NCI-H146 treated with DMSO at 0.1 percent for 48 hours (cell line): ENCODE measurements at regions not wholly inside any gene's neighbourhood (a gene's known extent, or its start where the extent isn't known, plus 50 kb on each side); places are given as distances from the start of the nearest gene placed in this dataset.
"Not testable (repeated sequence)": the region's sequence is repeated elsewhere in the genome, so short reads cannot be mapped to it uniquely, and the experiment has no call there.

Experiments
- DNase-seq: peaks from one replicate; lab custom pipeline; 2025; ENCODE audit not compliant: unreplicated experiment; lab: John Stamatoyannopoulos, UW

GRCh38 chr10:84921701-84922100, 593.3 kb downstream of the CCSER2 start:
- DNase-seq = no peak

- DNase-seq = no peak
Observed at GRCh38 chr10:84924131-84924530, 595.7 kb downstream of the CCSER2 start.

GRCh38 chr10:84925495-84925894, 597.1 kb downstream of the CCSER2 start:
- no peak for DNase-seq

DNA sequence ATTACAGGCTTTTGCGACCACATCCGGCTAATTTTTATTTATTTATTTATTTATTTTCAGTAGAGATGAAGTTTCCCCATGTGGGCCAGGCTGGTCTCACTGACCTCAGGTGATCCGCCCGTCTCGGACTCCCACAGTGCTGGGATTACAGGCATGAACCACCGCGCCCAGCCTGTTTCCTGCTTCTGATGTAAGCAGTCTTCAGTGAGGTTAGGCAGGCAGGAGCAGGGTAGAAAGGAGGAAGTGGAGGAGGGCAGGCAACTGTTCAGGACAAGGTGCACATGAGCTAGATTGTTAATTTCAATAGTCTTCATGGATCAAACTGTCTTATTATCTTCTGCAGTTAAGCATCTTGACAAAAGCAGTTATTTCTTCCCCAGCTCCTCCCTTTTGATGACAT, 605.0 kb downstream of the CCSER2 start:
- DNase-seq = no peak

- no peak for DNase-seq
Observed at GRCh38 chr10:84935772-84936171, 607.4 kb downstream of the CCSER2 start.

- DNase-seq = no peak
Observed at GRCh38 chr10:84938117-84938905, 609.9 kb downstream of the CCSER2 start.

DNA sequence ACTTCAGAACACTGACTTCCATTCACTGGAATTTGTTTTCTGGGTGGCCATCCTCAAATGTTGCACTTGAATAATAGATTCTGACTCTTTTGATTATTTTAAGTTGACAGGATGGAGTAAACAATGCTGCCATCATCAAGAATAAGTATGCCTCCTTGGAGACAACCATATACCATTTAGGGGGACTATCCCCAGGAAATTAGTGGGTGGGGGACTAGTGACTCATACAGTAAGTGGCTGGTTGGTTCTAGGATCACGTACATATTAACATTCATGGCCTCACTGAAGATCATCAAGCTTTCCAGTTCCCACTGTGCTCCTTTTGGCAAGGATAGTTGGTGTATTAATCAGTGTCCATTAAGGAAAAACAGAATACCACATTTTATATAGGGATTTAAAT, 615.2 kb downstream of the CCSER2 start:
- no peak for DNase-seq

GRCh38 chr10:84944187-84944586, 615.8 kb downstream of the CCSER2 start:
- no peak for DNase-seq

- DNase-seq = no peak
Observed at GRCh38 chr10:84945791-84946190, 617.4 kb downstream of the CCSER2 start.

DNA sequence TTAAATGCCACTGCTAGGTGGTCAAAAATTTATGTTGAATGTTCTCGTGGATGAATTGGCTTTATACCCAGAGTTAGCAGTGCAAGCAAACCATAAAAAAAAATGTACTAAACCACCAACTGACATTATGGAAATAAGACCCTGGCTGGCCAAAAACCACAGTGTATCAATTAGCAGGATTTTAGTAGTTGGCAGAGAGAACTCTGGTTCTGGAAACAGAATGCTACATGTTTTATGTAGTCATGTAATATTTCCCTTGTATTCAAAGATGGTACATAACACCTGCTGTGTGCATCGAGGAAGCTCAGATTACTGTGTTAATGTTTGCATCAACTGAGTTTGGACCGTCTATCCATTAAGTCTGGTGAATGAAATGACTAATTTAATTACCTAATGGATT, 618.5 kb downstream of the CCSER2 start:
- DNase-seq = peak; percentile 78

DNA sequence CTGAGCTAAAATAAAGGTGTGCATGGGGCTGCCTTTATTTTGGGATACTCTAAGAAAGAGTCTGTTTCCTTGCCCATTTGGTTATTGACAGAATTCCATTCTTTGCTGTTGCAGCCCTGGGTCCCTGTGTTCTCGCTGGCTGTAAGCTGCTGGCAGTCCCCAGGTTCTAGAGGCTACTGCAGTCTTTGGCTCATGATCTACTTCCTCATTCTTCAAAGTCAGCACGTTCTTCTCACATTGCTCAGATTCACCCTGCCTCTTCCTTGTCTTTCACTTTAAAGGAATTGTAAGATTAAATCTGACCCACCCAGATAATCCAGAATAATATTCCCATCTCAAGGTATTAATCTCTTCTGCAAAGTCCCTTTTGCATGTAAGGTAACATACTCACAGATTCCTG, 620.3 kb downstream of the CCSER2 start:
- no peak for DNase-seq

DNA sequence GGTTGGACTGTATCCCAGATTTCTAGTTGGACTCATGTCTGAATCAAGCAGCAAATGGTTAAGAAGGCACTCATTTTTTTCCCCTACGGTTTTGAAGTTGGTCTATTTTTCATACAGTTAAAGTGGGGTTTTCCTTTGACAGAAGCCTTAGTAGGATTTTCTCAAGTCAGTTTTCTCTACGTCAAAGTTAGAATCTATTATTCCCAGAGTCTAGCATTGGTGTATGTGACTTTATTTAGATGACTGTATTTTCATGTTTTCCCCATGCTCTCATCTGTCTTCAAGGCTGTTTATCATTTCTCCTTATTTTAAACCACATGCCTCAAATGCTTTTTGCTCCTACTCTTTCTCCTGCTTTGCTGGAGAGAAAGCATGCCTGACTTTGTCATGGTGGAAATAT, 623.2 kb downstream of the CCSER2 start:
- no peak for DNase-seq

DNA sequence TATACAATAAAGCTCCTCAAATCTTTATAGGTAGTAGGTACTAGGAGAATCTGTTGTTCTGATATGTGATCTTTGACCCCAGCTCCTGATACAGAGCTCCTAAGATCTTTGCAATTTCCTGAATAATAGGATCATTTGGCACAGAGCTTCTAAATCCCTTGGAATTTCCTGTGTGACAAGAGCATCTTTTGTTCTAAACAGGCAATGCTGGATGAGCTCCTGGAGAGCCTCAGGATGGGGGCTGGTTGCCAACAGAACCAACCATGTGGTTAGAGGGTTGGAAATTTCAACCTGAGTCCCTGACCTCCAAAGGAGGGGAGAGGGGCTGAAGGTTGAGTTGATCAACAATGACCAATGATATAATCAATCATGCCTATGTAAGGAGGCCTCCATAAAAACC, 629.0 kb downstream of the CCSER2 start:
- no peak for DNase-seq

DNA sequence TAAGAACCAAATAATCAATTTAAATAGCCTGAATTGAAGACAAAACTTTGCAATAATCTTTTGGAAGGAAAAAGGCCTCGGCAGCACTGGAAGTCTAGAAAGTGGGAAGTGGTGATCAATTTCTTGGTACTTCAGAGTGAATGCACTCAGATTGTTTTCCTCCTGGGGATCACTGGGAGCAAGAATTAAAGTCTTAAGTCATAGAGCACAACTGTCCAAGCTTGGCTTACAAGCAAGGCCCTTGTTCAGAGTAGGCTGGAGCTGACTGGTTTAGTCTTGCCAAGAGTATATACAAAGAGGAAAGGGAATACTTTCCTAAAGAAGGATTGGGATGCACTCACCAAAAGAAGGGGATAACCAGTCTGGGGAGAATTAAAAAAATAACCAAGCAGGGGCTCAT, 637.1 kb downstream of the CCSER2 start:
- no peak for DNase-seq

- no peak for DNase-seq
Observed at GRCh38 chr10:84966708-84967441, 638.5 kb downstream of the CCSER2 start.

DNA sequence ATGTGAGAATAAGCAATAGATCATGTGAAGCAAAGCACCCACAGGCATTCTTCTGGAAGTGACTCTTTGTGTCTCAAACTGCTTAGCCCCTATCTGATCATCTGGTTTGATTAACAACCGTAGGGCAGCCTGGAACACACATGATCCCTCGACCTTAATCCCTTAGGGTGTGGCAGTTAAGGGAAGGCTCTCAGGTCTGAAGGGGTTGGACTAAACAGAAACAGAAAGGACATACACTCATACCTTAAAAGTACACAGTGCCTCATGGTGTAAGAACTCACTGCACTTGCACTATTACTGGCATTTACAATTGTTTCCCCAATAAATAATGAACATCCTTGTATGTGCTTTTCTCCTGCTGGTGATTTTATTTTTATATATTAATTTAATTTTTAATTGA, 640.9 kb downstream of the CCSER2 start:
- DNase-seq = not testable (repeated sequence)

- no peak for DNase-seq
Observed at GRCh38 chr10:84987039-84987438, 658.6 kb downstream of the CCSER2 start.

DNA sequence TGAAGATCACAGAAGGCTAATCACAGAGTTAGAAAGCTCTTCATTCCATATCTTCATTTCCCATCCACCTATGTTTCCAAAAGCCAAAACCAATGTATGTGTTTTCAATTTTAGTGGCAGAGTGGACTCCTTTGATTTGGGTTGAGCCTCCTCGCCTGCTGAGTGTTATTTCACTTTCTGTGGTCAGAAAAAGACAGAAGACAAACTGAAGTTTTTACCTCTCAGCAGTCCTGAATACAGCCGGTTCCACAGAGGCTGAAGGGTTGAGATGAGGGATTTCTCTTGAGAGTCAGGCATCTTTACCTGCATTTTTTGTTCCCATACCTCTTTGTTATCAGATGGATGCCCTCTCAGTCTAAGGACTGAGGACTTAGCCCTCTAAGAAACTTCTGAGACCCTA, 659.6 kb downstream of the CCSER2 start:
- no peak for DNase-seq

GRCh38 chr10:84990713-84991112, 662.3 kb downstream of the CCSER2 start:
- no peak for DNase-seq

DNA sequence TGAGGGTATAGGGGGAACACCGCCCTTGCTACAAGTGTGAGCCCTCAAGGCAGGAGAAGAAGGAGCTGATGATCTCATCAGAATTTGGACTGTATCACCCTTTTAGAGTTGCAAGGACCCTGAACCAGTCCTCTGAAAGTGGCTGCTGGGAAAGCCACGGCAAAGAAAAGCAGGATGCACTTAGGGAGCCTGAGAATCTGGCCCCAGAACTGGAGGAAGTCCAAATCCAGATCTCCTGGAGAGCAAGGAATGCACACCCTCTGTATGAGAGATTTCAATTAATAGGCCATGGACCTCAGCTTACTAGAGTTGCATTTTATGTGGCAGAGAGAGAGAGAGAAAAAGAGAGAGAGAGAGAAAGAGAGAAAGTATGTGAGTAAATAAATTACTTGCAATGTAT, 662.9 kb downstream of the CCSER2 start:
- no peak for DNase-seq

DNA sequence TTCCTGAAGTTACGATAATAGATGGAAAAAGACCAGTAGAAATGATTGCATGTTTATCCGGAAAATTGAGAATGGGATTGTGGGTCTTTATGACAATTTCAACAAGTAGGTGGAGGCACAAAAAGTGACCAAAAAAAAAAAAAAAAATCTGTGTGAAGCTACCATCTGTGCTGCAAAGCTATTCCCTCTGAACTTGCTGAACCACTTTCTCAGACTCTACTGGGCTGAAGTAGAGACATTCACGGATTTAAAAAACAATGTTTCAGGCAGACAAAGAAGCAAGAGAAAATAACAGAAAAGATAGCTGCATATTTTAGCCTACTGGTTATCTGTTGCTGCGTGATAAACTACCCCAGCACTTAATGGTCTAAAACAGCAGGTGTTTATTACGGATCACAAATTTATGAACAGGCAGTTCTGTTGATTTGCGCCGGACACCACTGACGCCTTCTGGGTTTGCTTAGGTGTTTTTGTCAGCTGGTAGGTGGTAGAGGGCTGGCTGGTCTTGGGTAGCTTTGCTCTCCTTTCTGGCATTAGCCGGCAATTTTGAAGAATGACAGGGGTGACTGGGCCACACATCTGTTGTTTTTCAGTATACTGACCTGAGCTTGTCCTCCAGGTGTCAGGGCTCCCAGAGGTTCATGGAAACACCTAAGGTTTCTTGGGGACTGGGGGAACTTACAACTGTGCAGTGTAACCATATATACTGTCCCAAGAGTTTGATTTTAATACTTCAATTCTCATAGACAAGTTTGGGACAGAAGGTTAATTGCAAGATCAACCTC, 665.1 kb downstream of the CCSER2 start:
- no peak for DNase-seq

DNA sequence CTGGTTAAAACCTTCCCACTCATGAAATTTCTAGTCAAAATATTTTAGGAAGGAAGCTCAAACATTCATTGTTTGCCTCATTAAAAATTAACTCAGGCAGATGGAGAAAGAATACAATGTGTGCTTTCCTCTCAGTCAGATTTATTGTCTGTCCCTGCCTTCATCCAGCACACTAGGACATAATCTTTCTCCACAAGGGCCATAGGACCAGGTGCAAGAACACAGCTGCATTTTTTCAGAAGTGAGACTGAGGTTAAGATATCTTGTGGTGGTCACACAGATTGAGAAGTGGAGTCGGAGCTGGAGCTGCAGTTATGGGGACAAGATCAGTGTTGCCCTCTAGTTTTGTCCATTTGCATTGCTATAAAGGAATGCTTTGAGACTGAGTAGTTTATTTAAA, 666.3 kb downstream of the CCSER2 start:
- no peak for DNase-seq
